GM19328 (cell line): ENCODE measurements at regions not wholly inside any gene's neighbourhood (a gene's known extent, or its start where the extent isn't known, plus 50 kb on each side); places are given as distances from the start of the nearest gene placed in this dataset.

Experiments used
- ATAC-seq: cut with Tn5 transposase; IDR thresholded peaks from one replicate; pipeline ENCODE4 v1.9.1; 2021; ENCODE audit warnings: mild to moderate bottlenecking, moderate library complexity; ENCODE audit not compliant: unreplicated experiment

DNA sequence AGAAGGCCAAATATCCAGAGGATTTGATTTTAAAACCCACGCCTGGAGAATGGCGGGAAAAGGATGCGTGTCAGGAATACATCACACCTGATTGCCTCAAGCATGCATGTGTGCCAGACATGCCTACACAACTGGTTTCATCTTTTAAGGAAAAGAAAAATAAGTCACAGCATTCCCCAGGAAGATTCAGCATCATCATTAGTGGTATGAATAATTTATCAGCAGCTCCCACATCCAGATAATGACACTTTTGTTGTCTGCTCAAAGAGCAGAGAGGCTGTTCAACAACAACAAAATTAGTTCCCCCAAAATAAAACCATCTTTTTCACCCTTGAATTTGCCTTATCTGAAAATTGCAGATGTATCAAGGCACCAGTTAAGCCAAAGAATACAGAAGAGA lies 328.6 kb upstream of the C1orf87 start:
- no peak for ATAC-seq

DNA sequence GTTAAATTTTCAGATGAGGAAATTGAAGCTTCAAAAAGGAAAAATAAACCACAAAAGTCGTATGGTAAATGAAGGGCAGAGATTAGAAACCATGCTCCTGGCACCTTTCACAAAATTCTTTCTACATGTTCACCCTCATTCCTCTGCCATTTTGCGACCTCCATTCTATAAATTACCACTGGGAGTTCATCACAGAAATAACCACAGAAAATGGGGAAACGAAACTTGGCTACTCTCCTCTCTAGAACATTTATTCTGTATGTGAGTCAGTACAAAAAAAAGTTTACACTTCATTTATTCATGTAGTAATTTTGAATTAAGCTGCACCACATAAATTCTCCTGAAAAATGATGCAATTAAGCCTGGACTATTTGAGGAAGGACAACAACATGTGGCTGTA lies 320.9 kb upstream of the C1orf87 start:
- ATAC-seq = peak; percentile 49

DNA sequence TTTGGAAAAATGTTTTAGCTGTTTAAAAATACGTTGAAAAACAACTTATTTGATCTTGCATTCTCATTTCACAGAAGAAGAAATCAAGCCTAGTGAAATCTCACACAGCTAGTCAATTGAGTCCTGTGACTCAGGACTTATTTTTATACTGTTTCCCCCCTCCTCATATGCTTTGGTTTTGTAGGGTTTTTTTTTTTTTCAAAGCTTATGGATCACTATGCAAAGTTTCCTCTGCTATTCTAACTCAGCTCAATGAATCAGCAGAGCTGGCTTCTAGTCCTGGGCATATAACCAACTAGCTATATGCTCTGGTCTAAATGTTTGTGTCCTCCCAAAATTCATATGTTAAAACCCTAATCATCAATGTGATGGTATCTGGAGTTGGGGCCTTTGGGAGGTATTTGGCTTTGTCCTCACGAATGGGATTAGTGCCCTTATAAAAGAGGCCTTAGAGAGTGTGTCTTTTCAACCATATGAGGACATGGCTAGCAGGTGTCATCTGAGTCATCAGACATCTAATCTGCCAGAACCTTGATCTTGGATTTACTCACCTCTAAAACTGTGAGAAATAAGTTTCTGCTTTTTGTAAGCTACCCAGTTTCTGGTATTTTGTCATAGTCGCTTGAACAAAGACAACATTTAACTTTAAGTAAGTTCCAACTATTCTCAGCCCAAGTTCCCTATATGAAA lies 317.2 kb upstream of the C1orf87 start:
- peak; percentile 66 for ATAC-seq

DNA sequence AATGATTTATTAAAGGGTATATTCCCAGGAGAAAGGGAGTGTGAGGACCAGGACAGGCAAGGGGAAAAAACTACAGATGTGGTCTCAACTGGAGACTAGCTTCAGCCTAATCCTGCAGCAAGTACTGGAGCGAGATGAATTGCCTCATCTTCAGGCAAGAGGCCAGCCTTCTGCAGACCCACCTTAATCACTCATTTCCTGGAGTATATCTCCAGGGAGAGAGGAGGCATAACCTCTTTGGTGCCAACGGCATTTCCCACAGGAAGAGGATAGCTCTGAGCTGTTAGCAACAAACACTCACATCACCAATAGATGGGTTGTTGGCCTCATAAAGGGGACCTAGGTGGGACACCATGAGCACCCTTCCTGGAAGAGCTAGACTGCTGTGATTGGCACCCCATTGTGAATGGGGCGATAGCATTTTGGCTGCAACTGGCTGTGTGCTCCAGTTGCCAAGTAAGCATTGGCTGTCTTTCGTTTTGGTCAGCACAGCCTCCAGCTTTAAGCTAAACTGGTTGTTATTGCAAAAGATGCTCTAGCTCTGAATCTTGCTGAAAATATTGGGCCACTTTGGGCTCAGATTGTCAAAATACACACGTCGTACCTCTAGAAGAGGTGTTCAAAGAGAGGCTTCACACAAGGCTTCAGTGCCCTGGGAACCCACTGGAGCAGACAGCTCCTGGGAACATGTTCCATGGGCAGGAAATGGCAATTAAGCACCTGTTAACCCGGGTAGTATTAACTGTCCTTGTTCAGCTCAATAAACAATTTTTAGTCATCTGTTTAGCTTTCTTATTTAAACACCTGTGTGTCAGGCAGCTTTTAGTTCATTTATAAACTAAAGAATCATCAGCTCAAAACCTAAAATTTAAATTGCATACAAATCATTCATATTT lies 314.8 kb upstream of the C1orf87 start:
- no peak for ATAC-seq

- no peak for ATAC-seq
Measured at GRCh38 chr1:60387175-60387574, 313.6 kb upstream of the C1orf87 start.

DNA sequence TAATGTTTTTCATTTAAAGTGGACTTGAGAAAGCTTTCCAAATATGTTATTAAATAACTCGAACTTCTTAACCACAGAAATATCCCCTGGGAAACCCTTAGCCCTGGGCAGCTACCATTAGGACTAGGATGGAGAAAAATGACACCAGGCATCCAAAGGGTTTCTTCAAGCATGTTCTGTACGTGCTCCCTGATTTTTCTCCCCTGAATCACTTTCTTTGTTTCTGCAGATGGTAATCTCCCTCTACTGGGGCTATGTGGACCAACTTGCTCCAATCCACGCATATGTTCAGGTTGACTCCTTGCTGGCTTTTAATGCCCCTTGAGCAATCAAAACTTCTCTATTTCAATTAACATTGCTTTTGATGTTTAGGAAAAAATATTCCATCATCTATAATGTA lies 312.7 kb upstream of the C1orf87 start:
- ATAC-seq = no peak

DNA sequence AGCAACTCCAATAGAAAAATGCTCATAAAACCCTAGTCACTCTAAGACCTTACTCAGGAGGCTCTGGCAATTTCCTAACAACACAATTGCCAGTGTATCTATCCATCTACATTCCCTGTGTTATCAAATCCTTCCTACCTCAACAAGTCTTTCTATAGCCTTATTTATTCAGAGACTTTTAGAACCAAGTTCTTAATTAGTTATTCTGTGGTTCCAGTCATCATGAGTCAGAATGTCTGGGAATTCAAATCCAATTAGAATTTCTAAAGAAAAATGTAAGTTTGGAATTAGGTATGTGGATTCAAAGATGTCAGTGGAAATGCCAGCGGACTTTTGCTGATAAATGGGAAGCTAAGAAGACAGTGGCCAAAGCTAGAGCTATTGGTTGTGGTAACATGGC lies 302.6 kb upstream of the C1orf87 start:
- no peak for ATAC-seq

GRCh38 chr1:60374537-60374936 lies 301.0 kb upstream of the C1orf87 start:
- ATAC-seq = no peak

GRCh38 chr1:60367532-60367931 lies 294.0 kb upstream of the C1orf87 start:
- no peak for ATAC-seq

- no peak for ATAC-seq
Measured at GRCh38 chr1:60359431-60359830, 285.9 kb upstream of the C1orf87 start.

GRCh38 chr1:60350531-60350930 lies 277.0 kb upstream of the C1orf87 start:
- ATAC-seq = no peak

DNA sequence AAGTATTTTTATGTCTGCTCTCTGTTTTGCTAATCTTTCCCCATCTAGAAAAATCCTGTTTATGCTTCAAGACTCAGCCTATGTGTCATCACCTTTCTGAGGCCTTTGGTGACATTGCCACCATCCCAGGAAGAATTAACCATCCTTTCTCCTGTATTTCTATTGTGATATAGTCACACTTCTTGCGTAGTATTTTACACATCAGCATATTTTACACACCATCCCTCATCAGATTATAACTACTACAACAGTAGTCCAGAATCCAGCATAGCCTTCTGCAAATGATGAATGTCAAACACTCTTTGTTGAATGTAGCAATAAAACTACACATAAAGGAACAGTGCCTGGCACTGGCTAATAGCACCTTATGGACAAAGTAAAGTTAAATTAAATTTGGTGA lies 275.3 kb upstream of the C1orf87 start:
- no peak for ATAC-seq

DNA sequence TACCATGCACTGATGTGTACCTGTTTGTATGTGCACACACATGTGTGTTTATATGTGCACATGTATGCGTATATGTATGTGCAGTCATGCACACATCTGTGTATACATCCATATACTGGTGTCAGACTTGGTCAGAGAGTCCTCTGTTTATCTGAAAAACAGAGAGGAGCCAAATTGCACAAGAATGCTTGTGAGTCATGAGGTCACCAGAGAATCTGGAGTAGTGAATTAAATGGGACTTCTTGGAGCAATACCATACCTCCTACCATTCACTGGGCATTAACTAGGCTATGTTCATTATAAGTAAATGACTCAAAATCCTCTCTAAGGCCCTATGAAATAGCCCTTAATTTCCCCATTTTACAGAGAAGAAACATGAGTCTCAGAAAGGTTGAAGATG lies 272.1 kb upstream of the C1orf87 start:
- no peak for ATAC-seq

GRCh38 chr1:60345049-60345448 lies 271.5 kb upstream of the C1orf87 start:
- no peak for ATAC-seq

DNA sequence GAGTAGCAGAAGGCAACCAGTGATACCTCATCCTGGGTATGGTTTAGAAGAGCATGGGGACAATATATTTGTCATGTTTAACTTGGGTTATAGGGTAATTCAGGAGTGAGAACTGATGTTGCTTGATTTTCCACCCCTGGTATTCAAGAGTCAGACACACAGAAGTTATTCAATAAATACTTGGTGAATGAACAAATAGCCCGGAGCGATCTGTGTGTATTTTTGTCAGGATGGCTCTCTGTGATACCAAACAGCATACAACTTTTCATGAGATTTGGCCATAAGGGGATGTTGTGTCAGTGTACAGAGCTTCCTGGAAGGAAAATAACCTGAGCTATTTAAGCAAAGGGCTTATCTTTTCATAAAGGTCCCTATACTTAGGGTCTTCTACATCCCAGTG lies 270.2 kb upstream of the C1orf87 start:
- no peak for ATAC-seq

DNA sequence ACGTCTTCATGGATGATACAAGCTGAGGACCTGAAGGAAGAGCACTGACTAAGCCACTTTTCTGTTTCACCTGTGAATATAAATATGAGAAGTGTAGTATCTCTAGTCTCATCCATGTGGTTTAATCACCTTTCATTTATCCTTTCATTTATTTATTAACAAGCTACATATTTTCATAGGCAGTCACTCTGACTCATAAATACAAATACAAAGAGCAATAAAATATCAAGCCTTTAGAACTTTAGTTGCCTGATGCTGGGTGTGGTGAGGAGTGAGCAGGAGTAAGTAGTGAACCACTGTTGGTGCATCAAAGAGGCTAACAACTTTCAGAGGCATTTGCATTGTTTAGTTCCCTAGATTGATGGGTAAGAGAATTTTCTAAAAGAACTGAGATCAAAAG lies 269.0 kb upstream of the C1orf87 start:
- no peak for ATAC-seq

DNA sequence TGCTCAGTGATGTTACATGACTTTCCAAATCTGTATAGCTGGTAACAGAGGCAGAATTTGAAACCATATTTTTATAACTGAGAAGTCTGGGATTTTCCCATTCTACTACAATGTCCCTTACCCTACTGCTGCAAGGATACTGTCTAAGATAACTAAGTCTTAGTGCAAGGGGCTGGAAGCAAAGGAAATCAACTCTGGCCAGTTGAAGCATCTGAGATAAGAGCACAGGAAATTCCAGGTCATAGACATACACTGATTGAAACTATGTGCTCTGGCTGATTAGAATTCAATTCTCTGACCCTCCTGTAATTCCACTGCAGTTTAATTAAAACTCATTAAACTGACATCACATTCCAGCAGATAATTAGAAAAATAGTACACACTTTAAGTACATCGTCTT lies 267.7 kb upstream of the C1orf87 start:
- ATAC-seq = no peak

DNA sequence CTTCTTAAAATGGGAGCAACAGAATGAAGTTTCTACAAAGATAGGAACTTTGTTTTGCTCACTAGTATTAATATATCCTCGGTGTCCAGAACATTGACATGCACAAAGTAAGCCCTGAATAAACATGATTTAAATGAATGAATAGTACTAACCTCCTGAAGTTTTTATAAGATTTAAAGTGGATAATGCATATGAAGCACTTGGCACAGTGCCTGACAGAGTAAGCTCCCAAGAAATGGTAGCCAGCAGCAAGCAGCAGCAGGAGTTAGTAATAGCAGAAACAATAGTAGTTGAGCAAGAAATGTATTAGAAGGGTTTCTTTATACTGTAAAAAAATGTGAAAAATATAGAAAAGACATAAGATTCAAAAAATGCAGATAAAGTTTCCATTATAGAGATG lies 258.1 kb upstream of the C1orf87 start:
- ATAC-seq = no peak

- ATAC-seq = no peak
Measured at GRCh38 chr1:60329651-60330050, 256.1 kb upstream of the C1orf87 start.

DNA sequence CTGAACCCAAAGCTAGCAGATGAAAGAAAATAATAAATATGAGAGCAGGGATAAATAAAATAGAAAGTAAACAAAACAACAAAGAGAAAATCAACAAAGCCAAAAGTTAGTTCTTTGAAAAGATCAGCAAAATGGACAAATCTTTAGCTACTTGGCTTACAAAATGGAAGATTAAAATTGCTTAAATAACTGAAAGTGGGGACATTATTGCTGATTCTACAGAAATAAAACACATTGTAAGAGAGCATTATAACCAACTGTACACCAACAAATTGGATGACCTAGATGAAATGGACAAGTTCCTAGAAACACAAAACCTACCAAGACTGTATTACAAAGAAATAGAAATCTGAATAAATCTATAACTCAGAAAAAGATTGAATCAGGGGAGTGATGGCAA lies 238.3 kb upstream of the C1orf87 start:
- ATAC-seq = no peak

GRCh38 chr1:60299581-60299980 lies 226.0 kb upstream of the C1orf87 start:
- no peak for ATAC-seq

DNA sequence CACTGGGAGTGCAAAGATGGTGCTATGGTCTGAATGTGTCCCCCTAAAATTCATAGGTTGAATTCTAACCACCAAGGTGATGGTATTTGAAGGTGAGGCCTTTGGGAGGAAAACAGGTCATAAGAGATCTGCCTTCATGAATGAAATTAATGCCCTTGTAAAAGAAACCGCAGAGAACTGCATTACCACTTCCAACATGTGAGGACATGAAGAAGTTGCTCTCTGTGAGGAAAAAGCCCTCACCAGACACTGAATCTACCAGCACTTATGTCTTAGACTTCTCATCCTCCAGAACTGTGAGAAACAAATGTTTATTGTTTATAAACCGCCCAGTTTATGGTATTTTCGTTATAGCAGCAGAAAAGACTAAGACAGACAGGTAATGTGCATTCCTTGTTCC lies 224.7 kb upstream of the C1orf87 start:
- no peak for ATAC-seq
